Mucosa of gallbladder (tissue), 1 donor: ENCODE measurements at regions not wholly inside any gene's neighbourhood (a gene's known extent, or its start where the extent isn't known, plus 50 kb on each side); places are given as distances from the start of the nearest gene placed in this dataset.
"Not testable (repeated sequence)": the region's sequence is repeated elsewhere in the genome, so short reads cannot be mapped to it uniquely, and the experiment has no call there.

ENCODE experiments used
- DNase-seq: peaks from one replicate; pipeline ENCODE4 v3.0.0-alpha.2; 2020; ENCODE audit warnings: low spot score
- donor health status: DM: no; HTN: no; CAD: no.

GRCh38 chr18:72995558-72995957 is 127.8 kb upstream of the NETO1 start:
- no peak for DNase-seq

DNA sequence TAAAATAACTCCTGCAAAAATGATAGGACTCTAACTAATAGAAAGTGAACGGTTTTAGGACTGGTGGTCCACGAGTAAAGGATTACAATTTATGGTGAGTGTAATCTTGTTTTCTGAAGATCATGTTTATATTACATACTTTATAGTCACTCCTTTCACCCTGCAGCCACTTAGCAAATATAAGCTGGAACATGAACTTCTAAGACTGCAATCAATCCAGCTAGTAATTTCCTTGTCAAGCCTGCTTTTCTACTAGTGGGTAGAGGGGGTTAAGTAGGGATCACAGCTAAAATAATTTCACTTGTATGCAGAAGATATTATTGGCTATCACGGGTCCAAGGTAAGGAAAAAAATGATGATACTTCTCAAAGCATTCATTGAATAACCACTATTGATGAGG is 125.5 kb upstream of the NETO1 start:
- no peak for DNase-seq

DNA sequence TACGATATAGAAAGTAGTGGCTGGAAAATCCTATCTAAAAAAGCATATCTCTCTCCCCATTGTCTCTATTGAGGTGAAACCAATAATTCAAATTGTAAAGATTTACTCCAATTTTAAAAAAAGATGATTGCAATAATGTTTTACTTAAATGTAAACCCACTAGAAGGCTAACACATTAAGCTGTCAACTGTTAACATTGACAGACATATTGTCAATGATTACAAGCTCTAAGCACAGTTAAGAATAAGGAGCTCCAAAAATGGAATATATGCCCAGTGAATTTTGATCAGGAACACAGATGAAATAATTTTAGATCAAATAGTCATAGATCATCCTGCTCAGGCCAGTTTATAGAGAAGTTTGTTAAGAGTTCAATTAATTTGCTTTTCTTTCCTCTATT is 123.6 kb upstream of the NETO1 start:
- DNase-seq = no peak

DNA sequence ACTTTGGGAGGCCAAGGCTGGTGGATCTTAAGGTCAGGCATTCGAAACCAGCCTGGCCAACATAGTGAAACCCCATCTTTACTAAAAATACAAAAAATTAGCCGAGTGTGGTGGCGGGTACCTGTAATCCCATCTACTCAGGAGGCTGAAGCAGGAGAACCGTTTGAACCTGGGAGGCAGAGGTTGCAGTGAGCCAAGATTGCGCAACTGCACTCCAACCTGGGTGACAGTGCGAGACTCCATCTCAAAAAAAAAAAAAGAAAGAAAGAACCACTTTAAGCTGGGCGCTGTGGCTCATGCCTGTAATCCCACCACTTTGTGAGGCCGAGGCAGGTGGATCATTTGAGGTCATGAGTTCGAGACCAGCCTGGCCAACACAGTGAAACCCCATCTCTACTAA is 119.8 kb upstream of the NETO1 start:
- DNase-seq = not testable (repeated sequence)

DNA sequence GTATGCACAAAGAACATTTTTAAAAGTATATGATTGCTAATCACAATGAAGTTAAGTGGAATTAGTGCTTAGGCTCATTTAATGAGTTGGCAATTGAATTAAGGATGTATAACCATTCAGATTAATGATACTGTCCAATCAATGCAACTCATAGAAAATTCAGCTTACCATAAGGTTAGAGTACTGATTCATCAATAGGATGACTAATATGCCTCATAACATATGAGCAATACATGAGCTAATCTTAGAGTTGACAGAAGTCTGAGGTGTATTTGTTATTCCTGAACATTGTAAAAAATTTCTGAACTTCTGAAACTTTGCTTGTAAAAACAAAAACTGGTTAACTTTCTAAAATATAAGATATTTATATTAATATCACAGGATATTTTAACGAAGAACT is 118.3 kb upstream of the NETO1 start:
- DNase-seq = no peak

DNA sequence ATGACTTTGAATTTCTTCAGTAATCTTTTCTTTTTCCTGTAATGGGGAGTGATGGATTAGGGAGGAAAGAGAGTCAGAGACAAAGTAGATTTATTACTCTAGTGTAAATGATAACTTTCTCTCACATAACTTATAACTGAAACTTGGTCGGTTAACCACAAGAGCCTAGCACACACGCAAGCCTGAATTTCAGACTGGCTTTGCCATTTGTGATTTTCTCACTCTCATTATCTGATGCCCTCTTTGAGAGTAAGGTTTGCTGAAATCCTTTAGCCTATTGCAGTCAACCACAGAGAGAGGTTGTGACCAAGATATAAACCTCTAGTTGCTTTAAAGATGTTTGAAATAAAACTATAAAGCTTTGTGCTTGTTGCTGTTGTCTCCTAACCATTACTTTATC is 117.9 kb upstream of the NETO1 start:
- DNase-seq = no peak

GRCh38 chr18:72984290-72984689 is 116.5 kb upstream of the NETO1 start:
- no peak for DNase-seq

GRCh38 chr18:72973841-72974240 is 106.1 kb upstream of the NETO1 start:
- DNase-seq = no peak

DNA sequence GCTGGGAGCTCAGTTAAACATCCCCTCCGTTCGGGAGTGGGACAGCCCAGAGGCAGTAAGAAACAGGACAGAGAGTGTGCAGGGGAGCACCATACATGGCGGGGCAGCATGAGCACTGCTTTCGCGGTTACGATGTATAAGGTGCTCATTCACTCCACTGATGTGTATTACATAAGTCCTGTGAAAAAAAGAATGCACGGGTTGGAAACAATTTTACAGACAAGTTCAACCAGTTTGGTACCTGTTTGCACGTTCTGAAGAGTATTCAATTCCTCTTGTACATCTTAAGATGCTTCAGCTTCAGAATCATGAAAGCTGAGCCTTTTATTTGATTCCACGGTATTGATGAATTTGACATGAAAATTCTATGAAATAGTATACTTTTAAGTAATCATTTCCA is 97.8 kb upstream of the NETO1 start:
- no peak for DNase-seq

DNA sequence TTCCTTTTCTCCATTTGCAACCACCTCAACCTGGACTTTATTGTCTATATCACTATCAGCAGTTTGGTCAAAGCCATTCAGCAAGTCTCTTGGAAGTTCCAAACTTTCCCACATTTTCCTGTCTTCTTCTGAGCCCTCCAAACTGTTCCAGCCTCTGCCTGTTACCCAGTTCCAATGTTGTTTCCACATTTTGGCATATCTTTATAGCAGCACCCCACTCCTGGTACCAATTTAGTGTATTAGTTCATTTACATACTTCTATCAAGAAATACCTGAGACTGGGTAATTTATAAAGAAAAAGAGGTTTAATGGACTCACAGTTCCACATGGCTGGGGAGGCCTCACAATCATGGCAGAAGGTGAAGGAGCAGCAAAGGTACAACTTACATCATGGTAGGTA is 90.4 kb upstream of the NETO1 start:
- DNase-seq = not testable (repeated sequence)

DNA sequence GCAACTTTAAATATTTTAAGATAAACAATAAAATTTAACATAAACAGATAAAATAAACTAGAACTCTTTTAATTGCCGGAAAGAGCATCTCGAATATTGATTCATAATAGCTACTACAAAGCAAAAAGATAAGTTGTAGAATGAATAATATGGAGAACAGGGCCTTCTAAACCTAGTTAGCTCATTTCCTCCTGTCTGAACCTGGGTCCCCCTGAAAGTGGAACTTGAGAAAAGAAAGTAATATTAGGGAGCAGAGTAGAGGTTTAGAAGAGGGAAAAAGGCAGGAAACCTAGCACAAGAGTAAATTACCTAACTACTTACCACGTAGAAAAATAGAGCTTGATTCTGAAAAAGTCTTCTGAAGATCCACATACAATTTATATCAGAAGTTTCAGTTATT is 80.7 kb upstream of the NETO1 start:
- DNase-seq = no peak

DNA sequence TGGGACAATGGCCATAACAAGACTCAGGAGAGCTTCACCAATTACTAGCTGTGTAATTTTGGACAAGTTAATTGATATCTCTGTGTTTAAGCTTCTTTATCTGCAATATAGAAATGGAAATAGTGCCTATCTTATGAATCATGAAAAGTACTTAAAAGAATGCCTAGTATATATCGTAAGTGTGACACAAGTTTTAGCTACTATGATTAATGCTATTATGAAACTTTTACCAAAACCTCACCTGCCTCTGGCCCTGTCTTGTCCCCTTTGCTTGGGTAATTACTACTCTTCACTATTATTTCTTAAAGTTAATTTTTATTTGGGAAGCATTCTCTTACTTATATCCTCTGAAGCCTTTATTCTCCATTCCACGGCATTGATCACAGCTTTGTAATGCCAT is 75.0 kb upstream of the NETO1 start:
- DNase-seq = no peak

- DNase-seq = no peak
Observed at GRCh38 chr18:72940986-72941385, 73.2 kb upstream of the NETO1 start.

DNA sequence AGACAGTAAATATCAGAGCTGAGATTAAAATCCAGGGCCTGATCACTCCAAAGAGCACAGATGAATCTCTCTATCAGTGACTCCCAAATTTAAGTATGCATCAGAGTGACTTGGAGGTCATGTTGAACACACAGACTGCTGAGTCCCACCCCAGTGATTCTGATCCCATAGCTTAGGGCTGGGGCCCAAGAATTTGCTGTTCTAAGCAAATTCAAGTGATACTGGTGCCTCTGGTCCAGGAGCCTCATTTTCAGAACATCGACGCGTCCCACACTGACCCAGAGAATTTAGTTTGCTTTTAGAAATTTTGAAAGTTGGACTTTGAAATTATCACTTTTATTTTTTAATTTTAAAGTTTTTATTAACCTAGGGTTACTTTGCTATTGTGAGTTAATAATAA is 72.7 kb upstream of the NETO1 start:
- no peak for DNase-seq

DNA sequence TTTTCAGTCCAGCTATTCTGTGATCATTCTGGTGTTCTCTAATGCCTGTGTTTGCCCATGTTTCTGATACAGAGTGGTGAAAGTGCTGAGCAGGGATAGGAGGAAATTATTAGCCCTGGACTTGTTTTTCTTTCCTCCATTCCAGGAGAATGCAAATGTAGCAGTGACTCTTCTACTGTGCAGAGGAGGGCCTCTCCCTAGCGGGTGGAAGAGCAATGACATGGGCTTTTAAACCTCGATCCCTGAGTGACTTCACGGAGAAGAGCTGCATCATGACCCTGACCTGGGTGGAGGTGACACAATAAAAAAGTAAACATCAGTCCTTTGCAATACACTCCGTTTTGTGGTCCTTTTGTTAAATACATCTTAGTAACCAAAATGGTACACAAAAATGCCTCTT is 68.0 kb upstream of the NETO1 start:
- no peak for DNase-seq

- no peak for DNase-seq
Observed at GRCh38 chr18:72922895-72923294, 55.1 kb upstream of the NETO1 start.
